Hindlimb muscle (tissue), 1 donor: ENCODE measurements at regions not wholly inside any gene's neighbourhood (a gene's known extent, or its start where the extent isn't known, plus 50 kb on each side); places are given as distances from the start of the nearest gene placed in this dataset.
A peak's percentile ranks its signal among the peaks of the same experiment; 100 is the strongest.
"Not testable (repeated sequence)": the region's sequence is repeated elsewhere in the genome, so short reads cannot be mapped to it uniquely, and the experiment has no call there.

Source experiments
- DNase-seq: peaks from one replicate; pipeline ENCODE4 v3.0.0-alpha.2; 2013

DNA sequence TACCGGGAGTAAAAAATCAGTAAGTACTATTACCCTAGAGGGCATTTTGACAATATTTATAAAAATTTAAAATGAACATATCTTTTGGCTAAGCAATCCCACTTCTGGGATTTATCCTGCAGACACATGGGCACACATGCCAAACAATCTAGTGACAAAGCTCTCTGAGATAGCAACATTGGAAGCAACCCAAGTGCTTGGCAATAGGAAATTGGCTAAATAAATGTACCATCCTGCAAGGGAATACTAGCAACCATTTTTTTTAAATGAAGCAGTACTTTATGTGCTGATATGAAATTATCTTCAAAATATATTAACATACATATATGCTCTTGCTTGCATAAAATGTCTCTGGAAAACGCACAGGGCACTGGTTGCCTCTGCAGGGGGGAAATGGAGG, 133.8 kb downstream of the SNX5 start:
- DNase-seq = no peak

DNA sequence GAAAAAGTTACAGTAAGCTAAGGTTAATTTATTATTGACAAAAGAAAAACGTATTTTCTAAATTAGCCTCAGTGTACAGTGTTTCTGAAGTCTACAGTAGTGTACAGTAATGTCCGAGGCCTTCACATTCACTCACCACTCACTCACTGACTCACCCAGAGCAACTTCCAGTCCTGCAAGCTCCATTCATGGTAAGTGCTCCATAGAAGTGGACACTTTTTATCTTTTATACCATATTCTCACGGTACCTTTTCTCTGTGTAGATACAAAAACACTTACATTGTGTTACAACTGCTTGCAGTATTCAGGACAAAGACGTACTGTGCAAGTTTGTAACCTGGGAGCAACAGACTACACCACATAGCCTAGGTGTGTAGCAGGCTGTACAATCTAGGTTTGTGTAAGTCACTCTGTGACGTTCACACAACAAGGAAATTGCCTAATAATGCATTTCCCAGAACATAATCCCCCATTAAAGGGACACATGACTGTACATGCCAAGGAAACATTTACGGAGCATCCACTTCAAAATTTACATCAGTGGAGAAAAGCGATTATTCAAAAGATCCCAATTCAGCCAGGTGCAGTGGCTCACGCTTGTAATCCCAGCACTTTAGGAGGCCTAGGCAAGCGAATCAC, 133.4 kb downstream of the BANF2 start:
- DNase-seq = no peak

DNA sequence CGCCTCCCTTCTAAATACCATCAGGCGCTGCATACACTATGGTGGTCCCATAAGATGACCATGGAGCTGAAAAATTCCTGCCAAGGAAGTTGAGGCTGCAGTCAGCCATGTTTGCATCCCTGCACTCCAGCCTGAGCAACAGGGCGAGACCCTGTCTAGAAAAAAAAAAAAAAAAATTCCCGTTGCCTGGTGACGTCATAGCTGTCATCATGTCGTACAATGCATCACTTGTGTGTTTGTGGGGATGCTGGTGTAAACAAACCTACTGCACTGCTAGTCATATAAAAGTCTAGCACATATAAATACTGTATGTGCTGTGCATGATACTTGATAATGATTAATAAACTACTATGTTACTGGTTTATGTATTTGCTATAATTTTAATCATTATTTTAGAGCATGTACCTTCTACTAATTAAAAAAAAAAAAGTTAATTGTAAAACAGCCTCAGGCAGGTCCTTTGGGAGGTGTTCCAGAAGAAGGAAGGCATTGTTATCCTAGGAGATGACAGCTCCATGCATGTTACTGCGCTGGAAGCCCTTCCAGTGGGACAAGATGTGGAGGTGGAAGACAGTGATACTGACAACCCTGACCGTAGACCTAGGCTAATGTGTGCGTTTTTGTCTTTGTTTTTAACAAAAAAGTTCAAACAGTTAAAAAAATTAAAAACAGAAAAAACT, 132.6 kb downstream of the BANF2 start:
- DNase-seq = no peak

DNA sequence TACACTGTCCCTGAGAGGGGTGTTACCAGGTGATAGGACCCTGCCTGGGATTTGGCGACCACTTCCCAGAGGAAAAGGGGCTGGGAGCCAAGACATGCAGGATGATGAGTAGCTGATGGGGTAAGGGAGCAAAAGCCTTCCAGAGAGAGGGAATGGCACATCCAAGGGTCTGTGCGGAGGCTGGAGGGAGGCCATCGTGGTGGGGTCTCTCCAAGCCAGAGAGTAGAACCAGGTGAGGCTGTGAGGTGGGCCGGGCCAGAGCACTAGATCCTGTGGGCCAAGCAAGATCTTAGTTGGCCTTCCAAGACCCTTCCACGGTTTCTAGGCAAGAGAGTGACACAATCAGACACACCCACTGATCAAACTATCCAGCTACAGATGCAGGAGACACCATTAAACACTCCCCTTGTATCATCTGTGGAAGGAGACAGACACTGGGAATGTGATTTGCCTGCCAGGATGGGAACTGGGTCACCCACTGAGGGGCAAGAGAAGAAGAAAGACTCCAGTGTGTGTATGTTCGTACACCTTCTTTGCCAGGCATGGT, 128.9 kb downstream of the BANF2 start:
- no peak for DNase-seq

DNA sequence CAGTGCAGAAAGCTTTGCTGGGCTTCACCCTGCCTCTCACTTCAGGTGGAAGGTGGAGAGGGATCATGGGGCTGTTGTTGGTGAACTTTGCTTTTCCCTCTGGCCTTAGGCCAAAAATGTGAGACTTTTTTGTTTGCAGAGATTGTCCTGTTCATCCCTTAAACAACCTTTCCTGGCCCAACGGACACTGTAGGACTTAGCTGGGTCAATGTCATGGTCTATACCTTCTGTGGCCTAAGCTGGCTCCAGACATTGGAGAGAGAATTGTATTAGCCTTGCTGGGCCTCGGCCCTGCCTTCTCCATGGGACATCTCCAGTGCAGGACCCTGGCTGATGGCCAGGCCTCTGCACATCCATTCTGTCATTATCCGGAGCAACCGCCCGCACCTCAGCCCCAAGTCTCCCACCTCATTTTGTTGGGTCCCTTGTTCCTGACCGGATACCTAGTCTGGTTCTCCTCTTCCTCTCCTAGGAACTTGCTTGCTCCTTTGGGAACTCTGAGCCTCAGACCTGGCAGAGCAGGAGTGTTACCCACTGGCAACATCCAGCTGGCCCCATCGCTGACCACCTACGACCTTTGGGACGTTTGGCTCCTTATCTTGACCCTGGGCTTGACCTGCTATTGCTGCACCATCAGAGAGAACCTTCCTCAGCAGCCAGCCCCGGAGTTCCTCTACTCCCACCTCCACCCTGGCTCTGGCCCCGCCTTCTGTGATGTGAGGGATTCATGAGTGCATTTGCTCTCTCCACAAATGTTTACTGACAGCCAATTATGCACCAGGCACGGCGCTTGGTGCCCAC, 128.2 kb downstream of the BANF2 start:
- no peak for DNase-seq

DNA sequence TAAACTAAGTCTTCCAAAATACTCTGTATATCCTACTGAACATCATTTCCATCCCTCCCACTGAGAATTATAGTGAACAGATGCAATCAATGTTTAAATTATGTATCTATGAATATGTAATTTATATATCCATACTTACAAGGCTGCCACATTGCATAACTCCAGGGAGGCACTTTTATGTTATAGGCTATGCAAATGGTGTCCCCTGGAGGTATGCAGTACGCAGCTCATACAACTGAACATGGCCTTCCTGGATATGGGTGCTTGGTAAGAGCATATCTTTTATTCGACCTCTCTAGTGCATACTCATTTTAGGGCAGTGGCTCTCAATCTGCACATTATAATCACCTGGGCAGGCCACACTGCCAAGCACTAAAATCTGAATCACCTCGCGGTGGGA, 127.3 kb downstream of the BANF2 start:
- no peak for DNase-seq

DNA sequence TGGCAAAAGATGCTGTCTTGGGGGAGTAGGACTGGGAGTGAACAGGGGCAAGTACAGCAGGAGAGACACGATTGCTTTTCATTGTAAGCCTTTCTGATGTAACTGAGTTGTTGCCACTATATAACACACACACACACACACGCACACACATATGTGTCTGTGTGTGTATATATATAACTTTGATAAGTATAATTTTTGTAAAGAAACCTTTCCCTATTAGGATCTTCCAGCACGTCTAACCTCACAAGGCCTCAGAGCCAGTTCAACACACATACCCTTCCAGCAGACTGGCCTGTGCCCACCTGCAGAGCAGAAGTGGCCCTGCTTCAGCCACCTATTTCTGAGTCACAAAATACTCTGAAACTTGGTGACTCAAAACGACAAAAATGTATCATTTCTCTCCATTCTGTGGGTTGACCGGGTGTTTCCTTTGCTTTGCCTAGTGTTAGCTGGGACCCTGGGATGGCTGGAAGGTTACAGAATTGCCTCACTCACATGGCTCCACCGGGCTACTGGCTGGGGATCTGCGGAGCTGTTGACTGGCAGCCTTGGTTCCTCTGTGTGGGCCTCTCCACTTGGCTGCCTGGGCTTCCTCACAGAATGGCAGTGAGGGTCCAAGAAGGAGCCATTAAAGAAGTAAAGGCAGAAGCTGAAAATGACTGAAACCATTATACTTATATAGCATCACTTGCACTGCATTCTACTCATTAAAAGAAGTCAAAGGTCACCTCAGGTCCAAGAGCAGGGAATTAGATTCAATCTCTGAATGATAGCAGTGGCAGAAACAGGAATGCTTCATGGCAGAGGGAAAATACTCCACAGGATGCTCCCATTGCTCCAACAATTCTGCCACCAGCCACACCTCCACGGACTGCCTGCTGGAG, 126.4 kb downstream of the BANF2 start:
- no peak for DNase-seq

DNA sequence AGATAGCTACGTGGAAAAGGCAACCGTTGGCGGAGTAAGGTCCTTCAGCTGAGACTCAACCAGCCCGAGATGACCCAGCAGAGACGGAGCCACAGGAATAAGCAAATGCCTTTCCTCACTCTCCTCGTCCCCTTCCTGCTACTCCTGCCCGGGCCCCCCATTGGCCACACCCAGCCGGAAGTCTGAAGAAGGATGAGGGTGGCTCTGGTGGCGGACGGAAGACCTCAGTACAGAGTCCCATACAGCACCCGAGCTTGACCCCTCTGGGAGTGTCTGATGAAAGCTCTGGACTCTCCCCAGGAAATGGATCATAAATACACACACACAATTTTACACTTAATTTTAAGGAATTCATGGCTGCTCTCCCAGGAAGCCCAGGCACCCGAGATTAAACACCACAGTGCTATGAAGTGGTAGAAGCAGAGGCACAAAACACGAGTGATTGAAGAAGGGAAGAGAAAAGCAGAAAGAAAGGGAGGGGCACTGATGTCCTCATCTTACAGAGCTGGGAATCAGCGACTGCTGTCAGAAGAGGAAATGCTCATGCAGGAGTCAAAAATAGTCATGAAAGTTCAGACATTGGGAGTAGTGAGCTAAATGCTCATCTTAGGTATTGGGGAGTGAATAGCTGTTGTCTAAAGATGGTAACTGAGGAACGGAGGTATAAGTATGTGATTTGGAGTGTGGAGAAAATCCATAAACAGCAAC, 125.6 kb downstream of the BANF2 start:
- no peak for DNase-seq

DNA sequence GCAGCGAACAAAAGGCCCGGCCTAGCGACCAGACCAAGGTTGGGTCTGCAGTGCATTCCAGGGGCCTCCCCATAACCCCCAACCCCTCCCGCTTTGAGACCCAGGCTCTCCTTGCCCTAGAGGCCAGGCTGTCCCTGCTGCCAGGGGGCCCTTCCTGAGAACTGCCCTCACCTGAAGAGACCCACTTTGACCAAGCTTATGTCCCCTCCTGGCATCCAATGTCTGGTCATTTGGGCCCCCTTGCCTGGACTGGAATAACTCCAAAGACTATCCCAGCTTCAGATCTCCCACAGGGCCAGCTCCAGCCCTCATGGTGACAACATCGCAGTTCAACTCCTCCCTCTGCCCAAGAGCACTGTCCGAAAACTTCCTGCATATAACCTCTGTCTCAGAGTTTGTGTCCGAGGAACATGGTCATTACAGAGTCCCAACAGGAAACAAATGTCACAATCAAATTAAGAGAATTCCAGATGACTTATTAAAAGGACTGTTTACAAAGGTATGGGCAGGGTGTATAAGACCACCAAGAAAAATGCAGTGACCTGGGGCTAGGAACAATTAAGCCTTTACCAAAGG, 125.0 kb downstream of the BANF2 start:
- no peak for DNase-seq

DNA sequence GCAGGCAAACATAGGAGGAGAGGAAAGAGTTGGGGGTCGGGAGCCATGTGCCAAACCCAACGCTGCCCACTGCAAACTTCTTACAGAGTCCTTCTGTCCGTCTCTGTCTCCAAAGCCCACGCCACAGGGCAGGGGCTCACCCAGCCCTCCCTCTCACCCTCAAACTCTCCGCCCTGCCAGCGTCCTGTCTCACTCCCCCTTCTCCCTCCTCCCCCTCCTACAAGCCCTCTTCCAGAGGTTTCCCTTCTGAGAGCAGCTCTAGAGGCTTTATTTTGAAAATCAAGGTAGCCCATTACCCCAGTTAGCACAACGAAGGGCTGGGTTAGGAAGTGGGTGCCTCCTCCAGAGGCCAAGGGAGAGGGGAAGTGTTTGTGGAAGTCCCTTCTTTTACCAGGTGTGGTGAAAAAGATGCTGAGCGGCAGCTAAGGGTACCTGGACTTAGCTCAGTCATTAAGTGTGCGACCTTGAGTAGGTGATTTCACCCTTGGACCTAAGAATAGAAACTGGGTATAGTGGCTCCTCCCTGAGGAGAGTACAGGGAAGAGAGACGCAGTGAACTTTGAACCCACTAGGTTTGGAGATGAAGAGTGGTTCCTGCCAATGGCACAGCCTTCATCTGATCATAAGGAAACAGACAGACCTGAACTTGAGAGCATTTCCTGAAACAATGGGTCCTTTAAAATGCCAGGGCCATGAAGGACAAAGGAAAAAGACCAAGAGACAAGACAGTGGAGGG, 123.8 kb downstream of the BANF2 start:
- no peak for DNase-seq

DNA sequence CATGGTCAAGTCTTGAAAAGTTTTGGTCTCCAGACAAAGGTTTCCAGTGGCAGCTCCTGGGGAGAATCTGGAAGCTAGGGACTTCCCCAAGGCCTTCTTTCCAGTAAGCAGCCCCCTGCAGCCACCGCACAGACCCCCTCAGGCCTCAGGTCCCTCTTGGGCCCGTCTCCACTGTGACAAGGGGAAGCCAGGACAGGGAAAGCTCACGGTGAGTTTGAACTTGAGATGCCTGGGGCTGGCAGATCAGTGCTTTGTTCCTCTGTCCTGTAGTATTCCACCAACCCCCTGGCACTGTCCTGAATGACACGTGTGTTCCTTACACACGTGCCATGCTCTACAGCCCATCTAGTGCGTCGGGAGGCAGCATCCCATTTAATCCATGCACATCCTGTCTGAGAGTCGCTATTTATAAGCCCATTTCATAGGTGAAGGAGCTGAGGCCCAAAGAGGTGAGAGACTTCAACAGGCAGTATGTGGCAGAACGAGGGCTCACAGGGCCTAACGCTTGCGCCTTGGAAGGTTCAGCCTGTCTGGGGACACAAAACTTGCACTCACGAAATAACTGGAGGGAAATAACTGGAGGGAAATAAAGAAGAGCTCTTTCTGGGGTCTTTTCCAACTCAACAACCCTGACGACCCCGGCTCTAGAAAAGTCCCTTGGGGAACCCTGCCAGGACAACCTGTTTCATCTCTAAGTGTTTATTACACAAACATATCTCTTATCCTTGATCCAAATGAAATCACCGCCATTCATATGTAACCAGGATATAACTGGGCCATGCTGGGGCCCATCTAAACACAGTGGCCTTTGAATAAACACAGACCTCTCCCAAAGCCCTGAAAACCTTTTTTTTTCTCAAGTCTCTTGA, 123.0 kb downstream of the BANF2 start:
- no peak for DNase-seq

DNA sequence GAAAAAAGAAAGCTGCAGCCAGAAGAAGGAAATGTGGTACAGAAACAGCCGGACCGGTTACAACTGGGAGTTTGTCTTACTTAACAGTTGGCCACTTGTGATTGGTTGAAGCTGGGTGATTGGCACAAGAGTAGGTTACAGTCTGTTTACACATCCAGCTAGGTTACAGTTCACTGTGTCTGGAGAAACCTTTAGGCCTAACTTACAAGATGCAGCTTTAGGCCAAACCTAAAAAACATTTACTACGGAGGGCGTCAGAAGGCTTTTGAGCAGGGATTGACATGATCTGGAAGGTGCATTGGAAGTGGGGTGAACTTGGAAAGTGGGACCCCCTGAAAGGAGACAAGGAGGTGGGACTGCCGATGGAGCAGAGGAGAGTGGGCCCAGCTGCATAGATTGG, 122.3 kb downstream of the BANF2 start:
- DNase-seq = peak; percentile 47

DNA sequence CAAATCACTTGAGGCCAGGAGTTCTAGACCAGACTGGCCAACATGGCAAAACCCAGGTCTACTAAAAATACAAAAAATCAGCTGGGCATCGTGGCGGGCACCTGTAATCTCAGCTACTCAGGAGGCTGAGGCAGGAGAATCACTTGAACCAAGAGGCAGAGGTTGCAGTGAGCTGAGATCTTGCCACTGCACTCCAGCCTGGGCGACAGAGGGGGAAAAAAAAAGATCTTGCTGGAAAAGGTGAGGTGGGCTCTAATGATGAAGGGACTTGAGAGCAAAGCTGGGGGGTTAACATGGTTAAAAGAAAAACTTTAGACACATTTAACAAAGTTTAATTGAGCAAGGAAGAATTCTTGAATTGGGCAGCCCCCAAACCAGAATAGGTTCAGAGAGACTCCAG, 121.8 kb downstream of the BANF2 start:
- not testable (repeated sequence) for DNase-seq

DNA sequence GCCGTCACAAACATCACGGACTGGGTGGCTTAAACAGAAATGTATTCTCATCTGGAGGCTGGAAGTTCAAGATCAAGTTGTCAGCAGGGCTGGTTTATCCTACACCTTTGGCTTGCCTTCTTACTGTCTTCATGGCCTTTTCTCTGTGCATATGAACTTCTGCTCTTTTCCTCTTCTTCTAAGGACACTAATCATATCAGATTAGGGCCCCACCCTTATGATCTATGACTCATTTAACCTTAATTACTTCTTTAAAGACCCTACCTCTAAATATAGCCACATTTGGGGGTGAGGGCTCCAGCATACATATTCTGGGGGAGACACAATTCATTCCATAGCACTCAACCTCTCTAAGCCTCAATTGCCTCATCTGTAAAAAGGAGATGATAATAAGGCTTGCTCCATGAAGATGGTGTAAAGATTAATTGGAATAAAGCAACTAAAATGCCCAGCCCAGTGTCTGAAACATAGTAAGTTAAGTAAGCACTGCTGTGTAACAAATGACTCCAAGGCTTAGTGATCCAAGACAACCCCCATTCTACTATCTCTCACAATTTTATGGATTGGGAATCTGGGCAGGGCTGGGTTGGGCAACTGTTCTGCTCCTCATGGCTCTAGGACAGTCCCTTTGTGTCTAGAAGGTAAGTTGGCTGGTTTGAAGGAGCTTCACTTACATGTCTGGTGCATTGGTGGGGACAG, 119.8 kb downstream of the BANF2 start:
- no peak for DNase-seq

DNA sequence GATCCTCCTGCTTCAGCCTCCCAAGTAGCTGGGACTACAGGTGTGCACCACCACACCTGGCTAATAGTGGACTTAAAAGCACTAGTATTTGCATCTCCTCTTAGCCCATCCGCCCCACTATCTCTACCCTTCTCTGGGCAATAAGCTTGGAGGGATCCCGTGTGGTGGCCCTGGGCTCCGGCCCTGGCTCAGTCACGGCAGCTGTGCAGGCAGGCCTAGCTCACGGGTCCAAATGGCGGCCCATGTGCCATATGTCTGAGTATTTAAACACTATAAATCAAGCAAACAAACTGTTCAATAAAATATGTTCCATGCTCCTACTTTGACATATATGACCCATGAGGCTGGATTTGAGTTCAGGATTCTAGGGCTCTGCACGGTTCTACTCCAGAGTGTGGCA, 118.4 kb downstream of the BANF2 start:
- no peak for DNase-seq

DNA sequence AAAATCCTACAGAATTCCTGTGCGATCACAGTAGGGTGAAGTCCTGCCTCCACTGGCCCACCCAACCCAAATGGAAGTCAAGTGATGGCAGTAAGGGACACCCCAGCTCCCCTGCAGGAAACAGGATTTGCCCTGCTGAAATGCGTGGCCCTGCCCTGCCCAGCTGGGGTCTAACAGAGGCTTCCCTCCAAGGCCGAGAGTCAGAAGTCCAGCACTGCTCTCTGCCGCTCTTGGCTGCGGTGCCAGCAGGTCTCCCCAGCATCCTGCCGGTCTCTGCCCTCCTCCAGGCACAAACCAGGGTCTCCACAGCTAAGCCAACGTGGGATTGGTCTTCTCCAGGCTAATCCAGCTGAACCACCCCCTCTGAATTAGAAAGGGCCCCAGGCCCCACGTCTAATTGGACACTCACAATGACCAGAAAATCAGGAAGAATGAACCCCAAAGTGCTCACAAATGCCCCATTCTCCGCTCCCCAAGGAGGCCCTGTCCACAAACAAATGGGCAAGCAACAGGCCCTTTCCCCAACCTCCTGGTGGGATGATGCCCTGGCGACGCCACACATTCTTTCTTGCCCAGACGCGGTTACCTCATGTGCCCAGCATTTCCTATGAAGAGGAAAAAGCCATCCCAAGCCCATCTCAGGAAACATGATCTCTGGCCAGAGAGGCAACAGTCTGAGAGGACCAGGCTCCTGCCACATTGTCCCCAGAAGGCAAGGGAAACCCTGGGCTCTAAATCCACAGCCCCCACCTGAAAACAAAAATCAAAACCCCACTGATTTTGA, 117.2 kb downstream of the BANF2 start:
- DNase-seq = no peak

DNA sequence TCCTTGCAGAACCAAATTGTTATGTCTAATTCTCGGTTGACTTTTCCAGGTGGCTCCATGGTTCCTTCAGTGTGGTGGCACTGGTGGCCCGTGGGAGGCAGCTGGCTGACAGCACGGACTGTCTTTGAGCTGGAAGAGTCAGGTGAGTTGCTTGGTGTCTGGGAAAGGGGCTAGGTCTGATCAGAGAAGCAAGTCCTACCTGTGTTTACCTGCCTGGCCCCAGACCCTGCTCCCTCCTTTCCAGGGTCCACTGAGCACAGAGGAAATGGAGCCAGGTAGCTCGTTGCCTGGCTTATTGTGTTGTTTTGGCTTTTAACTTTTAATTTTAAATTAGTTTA, 111.8 kb downstream of the BANF2 start:
- no peak for DNase-seq
